ENCODE measurements at regions not wholly inside any gene's neighbourhood (a gene's known extent, or its start where the extent isn't known, plus 50 kb on each side); places are given as distances from the start of the nearest gene placed in this dataset.

- no peak for DNase-seq (ENCODE audit: low read depth in 2 of 2)
These were observed 123.7 kb upstream of the KLF7 start for GRCh38 chr2:207289295-207290018.

GRCh38 chr2:207290833-207291624 lies 125.3 kb upstream of the KLF7 start:
- no peak for DNase-seq (ENCODE audit: low read depth in 2 of 2)

- no peak for DNase-seq (ENCODE audit: low read depth in 2 of 2)
These were observed 126.0 kb upstream of the KLF7 start for GRCh38 chr2:207291625-207292252.

- no peak for DNase-seq (ENCODE audit: low read depth in 2 of 2)
These were observed 130.7 kb upstream of the KLF7 start for GRCh38 chr2:207296265-207296948.

GRCh38 chr2:207300817-207301216 lies 135.1 kb upstream of the KLF7 start:
- no peak for DNase-seq (ENCODE audit: low read depth in 2 of 2)

GRCh38 chr2:207304761-207305160 lies 139.0 kb upstream of the KLF7 start:
- no peak for DNase-seq (ENCODE audit: low read depth in 2 of 2)

GRCh38 chr2:207308519-207309224 lies 142.9 kb upstream of the KLF7 start:
- DNase-seq (ENCODE audit: low read depth in 2 of 2): no peak

- DNase-seq (ENCODE audit: low read depth in 2 of 2): no peak
These were observed 145.7 kb upstream of the KLF7 start for GRCh38 chr2:207311316-207312005.

GRCh38 chr2:207312006-207312356 lies 146.2 kb upstream of the KLF7 start:
- no peak for DNase-seq (ENCODE audit: low read depth in 2 of 2)

- DNase-seq (ENCODE audit: low read depth in 2 of 2): no peak
These were observed 148.2 kb upstream of the KLF7 start for GRCh38 chr2:207313947-207314346.

- no peak for DNase-seq (ENCODE audit: low read depth in 2 of 2)
These were observed 149.4 kb upstream of the KLF7 start for GRCh38 chr2:207315131-207315530.

- DNase-seq (ENCODE audit: low read depth in 2 of 2): no peak
These were observed 150.7 kb upstream of the KLF7 start for GRCh38 chr2:207316484-207316883.

GRCh38 chr2:207316906-207317305 lies 151.2 kb upstream of the KLF7 start:
- no peak for DNase-seq (ENCODE audit: low read depth in 2 of 2)

GRCh38 chr2:207317378-207317984 lies 151.7 kb upstream of the KLF7 start:
- DNase-seq (ENCODE audit: low read depth in 2 of 2): no peak

- DNase-seq (ENCODE audit: low read depth in 2 of 2): no peak
These were observed 152.5 kb upstream of the KLF7 start for GRCh38 chr2:207318181-207318628.

GRCh38 chr2:207319316-207319715 lies 153.6 kb upstream of the KLF7 start:
- no peak for DNase-seq (ENCODE audit: low read depth in 2 of 2)

GRCh38 chr2:207320381-207321159 lies 154.8 kb upstream of the KLF7 start:
- no peak for DNase-seq (ENCODE audit: low read depth in 2 of 2)

GRCh38 chr2:207321514-207321913 lies 155.8 kb upstream of the KLF7 start:
- no peak for DNase-seq (ENCODE audit: low read depth in 2 of 2)

GRCh38 chr2:207324001-207324400 lies 158.3 kb upstream of the KLF7 start:
- DNase-seq (ENCODE audit: low read depth in 2 of 2): no peak

GRCh38 chr2:207327513-207327912 lies 161.8 kb upstream of the KLF7 start:
- DNase-seq (ENCODE audit: low read depth in 2 of 2): no peak

Measured in activated CD8-positive, alpha-beta memory T cell treated with anti-CD3 and anti-CD28 coated beads for 4 hours (primary cell).